Inferior parietal cortex (tissue), 1 donor: ENCODE measurements at regions not wholly inside any gene's neighbourhood (a gene's known extent, or its start where the extent isn't known, plus 50 kb on each side); places are given as distances from the start of the nearest gene placed in this dataset.
"Not testable (repeated sequence)": the region's sequence is repeated elsewhere in the genome, so short reads cannot be mapped to it uniquely, and the experiment has no call there.

Experiments
- DNase-seq: peaks from one replicate; pipeline ENCODE4 v3.0.0-alpha.2; 2016; ENCODE audit errors: extremely low spot score

GRCh38 chr2:35820391-35820790, 535.2 kb upstream of the CRIM1 start:
- DNase-seq = no peak

GRCh38 chr2:35819033-35819432, 536.5 kb upstream of the CRIM1 start:
- no peak for DNase-seq

GRCh38 chr2:35818359-35818758, 537.2 kb upstream of the CRIM1 start:
- DNase-seq = not testable (repeated sequence)

GRCh38 chr2:35814597-35814996, 541.0 kb upstream of the CRIM1 start:
- DNase-seq = not testable (repeated sequence)

- DNase-seq = no peak
These were observed 552.5 kb upstream of the CRIM1 start for GRCh38 chr2:35803126-35803525.

DNA sequence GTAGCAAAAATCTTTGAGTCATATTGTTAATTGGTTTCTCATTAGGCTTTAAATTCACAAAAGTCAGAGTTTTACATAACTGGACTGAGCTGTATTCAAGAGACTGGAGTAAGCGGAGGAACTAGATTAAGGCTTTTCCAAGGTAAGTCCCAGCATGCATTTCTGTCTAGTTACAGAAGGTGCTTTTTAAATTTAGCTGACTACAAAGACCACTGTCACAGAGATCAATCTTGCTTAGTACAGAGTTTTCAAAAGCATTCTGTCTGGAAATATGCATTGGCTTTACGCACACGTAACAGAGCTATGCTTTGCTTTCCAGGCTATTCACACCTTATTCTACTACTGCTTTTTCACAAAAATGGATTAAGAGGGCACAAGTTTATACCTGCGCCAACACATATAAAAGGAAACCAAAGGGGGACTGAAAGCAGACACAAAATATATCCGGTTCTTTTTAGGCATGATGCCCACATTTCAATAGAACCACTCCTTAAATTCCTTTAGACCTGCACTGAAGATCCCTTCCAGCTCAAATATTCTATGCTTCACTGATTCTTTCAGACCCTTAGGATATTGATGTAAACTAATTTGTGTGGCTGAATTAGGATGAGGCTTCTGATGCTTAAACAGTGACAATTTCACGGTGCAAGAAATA, 560.7 kb upstream of the CRIM1 start:
- DNase-seq = no peak

DNA sequence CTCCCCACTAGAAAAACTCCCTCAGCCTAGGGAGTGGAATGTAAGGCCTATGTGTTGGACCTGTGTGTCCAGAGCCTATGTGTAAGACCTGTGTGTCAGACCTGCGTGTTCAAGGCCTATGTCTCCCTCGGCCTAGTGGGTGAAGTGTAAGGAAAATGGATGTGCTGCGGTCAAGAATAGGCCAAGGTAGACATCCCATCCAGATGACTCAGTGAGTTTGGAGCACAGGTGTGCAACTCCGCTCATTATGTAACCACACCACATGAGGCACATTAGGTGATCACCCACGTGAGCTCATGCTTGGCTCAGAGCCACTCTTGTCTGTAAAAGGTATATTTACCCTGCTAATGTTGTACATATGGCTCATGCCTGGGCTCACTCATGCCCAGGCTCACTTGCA, 565.3 kb upstream of the CRIM1 start:
- DNase-seq = no peak

- no peak for DNase-seq
These were observed 567.0 kb upstream of the CRIM1 start for GRCh38 chr2:35788543-35788942.

DNA sequence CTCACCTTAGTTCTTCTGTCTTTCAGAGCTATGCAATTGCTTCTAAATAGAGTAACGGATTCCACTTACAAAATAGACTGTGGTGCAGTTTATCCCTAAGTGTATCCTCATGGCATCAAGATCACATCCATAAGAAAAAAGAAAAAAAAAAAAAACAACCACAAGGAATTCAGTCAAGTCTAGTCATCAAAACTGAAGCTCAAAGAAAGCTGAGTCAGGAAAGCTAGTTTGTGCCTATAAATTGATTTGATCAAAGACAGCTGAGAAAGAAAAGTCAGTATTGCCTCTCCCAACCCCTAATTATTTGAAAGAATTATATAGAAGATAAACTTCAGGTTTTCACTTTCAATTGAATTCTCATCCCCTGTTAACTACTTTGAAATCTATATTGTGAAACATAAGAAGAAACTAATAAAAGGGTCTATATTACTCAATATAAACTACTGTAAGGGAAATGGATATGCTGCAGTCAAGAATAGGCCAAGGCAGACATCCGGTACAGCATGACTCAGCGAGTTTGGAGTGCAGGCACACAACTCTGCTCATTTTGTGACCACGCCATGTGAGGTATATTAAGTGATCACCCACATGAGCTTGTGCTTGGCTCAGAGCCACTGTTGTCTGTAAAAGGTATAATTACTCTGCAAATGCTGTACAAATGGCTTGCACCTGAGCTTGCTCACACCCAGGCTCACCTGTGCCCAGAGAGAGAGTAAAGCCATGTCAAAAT, 568.1 kb upstream of the CRIM1 start:
- DNase-seq = no peak

- no peak for DNase-seq
These were observed 570.0 kb upstream of the CRIM1 start for GRCh38 chr2:35785564-35785963.

GRCh38 chr2:35784777-35785176, 570.8 kb upstream of the CRIM1 start:
- DNase-seq = no peak

DNA sequence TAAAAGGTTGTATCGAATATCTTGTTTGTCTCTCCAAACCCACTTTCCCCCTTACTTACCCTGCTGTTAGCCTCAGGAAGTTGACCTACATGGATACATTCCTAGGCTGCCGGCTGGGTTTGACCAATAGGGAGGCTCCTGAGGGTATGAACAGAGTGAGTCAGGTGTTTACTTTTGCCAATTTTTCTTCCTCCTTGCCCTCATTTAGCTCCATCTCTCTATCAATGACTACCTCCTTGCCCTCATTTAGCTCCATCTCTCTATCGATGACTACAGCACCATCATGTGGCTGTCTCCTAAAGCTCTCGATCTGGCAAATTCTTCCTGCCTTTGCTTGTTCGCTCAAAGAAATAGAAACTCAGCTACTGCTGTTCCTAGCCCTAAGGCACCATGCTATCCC, 571.9 kb upstream of the CRIM1 start:
- DNase-seq = no peak

GRCh38 chr2:35741556-35741955, 614.0 kb upstream of the CRIM1 start:
- no peak for DNase-seq

DNA sequence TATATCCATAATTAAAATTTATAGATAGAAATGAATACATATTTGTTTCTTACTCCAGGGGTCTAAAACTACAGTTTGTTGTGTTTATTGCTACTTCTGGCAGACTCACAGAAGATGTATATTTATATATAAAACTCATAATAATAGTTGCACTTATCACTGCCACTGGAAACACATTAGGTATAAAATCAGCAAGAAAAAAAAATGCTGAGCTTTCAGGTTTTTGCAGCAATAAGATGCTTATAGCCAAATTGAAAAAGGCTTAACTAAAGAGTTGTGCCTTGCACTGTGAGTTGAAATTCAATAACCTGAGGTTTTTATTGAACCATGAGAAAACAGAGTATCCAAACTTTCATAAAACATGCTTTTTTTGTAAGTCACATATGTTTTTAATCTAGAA, 623.9 kb upstream of the CRIM1 start:
- DNase-seq = no peak

DNA sequence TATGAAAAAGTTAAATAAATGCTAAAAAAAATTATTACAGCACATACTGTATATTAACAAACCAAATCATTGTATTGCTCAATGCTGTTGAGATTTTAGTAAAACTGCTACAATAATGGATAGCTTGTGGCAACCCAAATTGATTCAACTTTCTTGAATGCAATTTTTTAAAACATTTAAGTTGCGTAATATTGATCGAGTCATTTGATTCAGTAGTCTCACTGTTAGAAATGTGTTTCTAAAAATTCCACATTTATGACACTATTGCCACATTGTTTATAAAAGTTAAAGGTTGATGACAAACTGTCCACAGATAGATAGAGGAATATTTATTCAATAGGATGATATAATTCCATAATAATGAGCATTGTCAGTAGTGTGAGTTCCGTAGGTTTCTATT, 640.7 kb upstream of the CRIM1 start:
- no peak for DNase-seq

- no peak for DNase-seq
These were observed 647.1 kb upstream of the CRIM1 start for GRCh38 chr2:35708411-35708923.

GRCh38 chr2:35688309-35688708, 667.3 kb upstream of the CRIM1 start:
- no peak for DNase-seq

DNA sequence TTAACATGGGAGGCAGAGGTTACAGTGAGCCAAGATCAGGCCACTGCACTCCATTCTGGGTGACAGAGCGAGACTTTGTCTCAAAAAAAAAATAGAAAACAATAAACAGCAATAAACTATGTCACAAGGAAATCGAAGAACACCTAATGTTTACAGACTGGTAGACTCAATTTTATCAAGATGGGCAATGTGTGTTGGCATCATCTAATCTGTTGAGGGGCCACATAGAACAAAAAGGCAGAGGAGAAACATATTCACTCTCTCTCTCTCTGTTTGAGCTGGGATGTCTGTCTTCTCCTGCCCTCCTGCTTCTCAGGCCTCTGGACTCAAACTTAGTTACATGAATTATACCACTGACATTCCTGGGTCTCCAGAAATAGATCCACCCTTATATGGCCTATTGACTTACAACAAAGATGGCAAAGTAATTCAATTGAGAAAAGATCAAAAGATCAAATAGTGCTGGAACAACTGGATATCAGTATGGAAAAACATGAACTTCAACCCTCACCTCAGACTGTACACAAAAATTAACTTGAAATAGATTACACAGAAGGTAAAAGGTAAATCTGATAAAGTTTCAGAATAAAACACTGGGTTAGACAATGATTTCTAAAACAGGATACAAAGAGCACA, 703.8 kb upstream of the CRIM1 start:
- DNase-seq = no peak

DNA sequence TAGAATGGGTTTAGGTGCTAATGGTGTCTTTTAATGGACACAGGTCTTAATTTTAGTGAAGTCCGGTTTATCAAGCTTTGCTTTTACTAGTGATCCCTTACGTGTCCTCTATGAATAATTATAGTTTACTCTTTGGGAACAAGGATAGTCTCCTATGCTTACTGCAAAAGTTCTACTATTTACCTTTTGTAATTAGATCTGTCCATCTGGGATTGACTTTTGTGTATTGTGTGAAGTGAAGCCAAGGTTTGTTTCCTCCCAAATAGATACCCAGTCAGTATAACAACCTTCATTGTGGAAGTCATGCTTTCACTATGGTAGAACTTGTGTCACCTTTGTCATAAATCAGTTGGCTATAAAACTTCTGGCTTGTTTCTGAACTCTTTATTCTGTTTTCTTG, 740.9 kb upstream of the CRIM1 start:
- DNase-seq = no peak

DNA sequence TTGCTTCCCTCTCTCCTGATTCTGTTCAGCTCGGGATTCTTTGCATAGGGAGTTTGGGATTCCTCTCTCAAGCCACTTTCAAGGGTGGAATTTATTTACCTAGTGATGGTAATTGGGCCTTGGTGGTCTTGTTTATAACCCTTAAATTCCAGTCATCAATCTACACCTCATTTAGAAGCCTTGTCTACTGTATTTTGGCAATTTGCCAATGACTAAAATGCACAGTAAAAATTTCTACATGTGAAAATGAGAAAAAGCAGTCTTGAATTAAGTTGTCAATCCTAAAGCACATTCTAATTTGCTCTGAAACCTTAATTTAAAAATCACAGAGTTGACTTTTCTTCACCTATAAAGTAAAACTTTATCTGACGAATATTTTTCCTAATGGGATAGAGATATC, 749.2 kb upstream of the CRIM1 start:
- no peak for DNase-seq

- DNase-seq = no peak
These were observed 757.3 kb upstream of the CRIM1 start for GRCh38 chr2:35598310-35598709.

DNA sequence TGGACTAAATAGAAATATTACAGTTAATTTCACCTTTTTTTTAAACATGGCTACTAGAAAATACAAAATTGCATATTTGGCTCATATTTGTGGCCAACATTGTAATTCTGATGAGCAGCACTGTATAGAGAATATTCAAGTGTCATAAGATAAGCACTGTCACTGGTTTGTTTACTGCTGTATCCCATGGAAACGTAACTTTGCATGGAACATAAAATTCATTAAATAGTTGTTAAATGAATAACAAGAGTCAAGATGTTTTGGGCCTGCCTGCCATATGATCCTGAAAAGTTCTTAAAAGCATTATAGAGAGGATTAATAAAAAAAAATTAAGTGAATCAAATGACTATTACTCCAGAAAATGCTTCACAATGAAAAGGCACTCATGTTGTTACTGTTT, 763.7 kb upstream of the CRIM1 start:
- no peak for DNase-seq

DNA sequence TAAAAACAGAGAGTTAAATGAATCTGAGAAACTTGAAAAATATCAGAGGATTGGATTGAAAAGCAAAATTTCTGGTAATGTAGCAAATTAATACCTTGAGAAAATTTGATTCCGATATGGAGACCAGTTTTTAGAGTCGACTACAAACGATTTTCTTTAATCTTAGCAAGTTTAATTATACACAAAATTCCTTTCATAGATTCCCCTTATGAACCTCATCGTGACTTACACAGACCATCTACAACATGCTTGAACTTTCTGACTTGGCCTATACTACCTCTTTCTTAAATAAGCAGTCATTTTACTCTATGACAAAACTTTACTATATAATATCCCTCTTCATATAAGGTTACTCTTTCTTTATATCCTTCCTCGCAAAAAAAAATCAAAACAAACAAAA, 769.6 kb upstream of the CRIM1 start:
- no peak for DNase-seq
